Right renal cortex interstitium (tissue), 3 donors: ENCODE measurements at regions not wholly inside any gene's neighbourhood (a gene's known extent, or its start where the extent isn't known, plus 50 kb on each side); places are given as distances from the start of the nearest gene placed in this dataset.
A peak's percentile ranks its signal among the peaks of the same experiment; 100 is the strongest.

Source experiments
- DNase-seq, 3 donors: peaks; one replicate each; pipeline ENCODE4 v3.0.0-alpha.2; 2013; ENCODE audit warnings: low read depth in 3 of 3, low spot score in 2 of 3

DNA sequence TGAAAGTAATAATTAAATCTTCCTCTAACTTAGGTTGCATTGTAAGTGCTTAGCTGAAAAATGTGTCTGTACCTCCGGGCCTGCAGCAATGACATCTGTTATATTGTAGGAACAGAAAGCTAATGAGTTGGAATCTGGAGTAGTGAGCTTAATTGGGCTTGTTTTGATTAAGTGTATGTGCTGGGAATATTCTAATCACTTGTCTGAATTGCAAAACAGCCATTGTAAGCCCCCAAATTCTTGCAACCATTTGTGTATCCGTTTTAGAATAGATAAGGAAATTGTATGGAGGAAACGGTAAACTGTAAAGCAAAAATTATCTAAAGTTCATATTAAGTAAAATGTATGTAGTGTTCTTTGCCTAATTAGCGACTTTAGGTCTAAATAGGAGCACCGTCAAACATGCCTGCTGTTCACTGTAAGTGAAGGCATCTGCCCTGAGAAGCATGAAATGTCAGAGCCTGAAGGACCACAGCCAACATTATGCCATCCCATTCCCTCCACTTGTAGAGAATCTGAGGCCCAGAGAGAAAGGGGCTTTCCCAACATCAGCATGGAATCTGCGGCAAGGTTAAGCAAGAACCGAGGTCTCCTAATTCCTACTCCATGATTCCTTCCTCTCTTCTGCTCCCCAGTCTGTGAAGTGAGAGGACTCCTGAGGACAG, 466.4 kb downstream of the TDRD15 start:
- no peak for DNase-seq

DNA sequence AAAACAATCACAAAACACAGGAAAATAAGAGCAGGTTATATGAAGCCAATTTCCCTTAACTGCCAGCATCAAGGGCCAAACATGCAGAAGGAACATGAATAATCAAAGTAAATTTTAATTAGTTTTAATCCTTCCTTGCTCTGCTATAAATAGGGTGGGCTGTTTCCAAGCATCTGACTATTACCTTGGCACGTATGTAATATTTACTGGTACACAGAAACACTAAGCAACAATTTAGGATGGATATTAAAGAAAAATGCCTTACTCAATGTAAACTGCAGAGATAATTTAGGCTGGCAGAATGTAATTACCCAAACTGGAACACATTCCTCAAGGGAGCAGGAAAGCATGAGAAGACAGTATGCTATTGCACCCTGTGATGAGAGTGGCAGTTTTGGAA, 468.2 kb downstream of the TDRD15 start:
- DNase-seq: no peak

DNA sequence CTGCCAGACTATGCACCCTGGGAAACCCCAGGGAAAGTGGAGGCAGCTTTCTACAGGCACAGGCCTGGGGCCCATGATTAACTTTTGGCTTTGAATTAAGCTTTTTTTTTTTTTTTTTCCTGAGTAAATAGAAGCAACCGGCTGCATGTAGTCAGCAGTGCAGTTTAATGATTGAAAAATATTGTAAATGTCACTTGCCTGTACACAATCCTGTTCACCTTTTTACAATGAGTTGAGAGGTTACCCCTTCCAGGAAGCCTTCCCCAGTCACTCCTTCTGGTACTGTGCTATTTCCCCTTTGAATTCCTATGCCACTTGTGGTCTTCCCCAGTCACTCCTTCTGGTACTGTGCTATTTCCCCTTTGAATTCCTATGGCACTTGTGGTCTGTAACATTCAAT, 475.6 kb downstream of the TDRD15 start:
- DNase-seq: peak in 1 of 3 donors; percentile 6

DNA sequence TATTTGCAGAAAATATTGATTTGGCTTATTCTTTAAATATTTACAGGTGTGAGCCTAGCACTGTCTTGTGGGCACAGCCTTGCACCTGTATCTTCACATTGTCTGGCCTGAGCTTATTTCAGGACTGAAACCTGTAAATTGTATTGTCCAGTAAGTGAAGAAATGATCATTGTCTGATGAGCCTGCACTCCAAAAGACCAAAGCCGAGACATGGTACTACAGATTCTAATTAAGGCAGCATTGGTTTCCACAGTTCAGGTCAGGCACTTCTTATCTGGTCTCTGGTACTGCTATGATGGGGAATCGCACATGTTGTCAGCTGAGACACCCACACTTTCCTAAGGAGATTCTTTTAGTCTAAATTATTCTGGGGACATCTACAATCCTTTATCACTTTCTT, 479.0 kb downstream of the TDRD15 start:
- DNase-seq: no peak

DNA sequence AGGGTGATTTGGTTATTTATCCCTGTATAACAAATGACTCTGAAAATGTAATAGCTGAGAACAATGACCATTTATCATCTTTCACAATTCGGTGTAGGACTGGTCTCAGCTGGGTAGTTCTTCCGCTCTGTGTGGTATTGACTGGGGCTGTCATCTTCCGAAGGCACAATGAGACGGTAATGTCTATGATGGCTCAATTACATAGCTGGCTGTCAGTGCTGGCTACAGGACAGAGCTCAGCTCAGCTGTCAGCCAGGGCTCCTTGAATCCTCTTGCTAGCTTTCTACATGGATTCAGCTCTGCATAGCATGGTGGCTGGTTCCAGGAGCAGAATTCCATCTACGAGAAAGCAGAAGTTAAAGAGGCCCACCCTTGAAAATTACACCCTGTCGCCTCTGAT, 483.8 kb downstream of the TDRD15 start:
- DNase-seq: no peak

DNA sequence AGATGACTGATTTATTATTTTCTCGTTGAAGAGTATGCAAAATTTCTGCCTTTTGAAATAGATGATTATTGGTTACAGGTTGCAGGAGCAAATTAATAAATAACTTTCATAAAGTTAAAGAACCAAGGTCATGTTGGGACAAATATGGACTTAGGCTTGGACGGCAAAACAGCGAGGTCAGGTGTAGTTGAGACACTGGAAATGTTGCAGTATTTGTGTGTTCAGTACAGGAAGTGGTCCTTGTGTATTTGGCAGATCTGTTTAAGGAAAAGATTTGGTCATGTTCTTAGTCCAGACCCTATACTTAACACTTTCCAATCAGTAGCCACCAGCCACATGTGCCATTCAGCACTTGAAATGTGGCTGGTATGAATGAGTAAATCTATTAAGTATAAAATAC, 486.5 kb downstream of the TDRD15 start:
- no peak for DNase-seq

DNA sequence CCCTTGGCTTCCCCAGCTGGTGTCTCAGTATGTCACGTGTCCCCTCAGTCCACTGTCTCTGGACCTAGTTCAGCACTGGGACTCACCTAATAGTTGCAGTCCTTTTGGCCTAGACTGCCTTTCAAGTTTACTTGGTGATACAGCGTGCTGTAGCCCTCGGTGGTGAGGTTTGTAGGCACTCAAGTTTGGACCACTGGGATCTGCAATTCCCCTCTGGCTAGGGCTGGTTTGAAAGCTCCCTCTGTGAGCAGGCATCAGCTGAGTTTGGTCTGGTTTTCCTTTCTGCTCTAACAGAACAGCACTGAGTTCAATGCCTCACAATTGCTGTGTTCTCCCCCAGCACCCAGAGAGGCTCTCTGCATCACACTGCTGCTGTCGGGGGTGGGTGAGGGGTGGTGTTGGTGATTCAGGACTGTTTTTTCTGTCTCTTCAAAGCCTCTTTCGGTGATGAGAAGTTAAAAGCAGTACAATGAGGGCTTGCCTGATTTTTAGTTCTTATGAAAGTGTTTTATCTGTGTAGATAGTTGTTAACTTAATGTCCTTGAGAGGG, 494.2 kb downstream of the TDRD15 start:
- no peak for DNase-seq

DNA sequence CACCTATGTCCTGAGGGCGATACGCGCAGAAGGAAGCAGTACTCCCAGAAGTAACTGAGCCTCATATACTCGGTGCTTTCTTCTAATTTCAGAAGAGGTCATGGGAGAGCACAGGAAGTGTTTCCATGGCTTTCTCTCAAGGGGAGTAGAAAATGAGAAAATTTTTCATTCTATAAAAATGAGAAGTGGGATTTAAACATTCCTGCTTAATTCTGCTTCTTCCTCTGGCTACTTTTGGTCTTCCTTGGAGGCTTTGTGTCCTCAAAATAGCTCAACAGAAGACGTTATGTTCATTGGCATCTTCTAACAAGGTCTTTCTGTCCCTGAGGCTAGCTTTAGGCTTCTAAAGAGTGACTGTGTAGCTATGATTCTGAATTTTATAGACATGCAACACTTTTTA, 497.0 kb downstream of the TDRD15 start:
- DNase-seq: no peak

DNA sequence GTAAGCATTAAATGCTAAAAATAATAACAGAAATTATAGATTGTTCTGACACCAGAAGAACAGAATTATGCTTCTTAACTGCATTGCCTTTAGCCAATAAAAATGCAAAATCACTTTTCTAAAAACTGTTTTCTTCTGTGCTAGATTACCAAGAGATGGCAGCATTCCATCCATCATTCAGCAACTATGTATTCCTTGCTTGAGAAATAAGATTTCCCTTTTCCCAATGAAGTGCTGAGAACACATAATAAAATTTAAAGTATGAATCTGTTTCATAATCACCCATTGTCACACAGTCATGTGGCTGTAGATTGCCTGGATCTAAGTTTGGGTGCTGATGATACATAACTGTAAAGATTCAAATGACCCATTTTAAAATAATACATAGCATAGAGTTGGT, 504.2 kb downstream of the TDRD15 start:
- DNase-seq: no peak

DNA sequence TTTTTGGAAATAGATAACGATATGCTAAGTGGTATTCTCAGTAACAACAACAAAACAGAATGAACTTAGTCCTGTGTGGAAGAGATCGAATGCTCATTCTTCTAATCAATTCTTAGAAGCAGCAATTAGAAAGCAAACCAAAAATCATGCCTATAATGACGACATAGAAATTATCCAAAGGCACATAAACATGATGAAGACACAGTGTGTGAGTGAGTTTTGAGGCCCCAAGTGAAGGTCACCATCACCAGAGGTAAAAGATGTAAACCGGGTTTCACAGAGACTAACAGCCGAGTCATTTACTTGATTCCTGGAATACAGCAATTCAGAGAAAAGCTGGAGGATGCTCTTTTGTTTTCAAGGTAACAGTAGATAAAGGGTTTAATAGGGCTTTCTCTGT, 509.2 kb downstream of the TDRD15 start:
- DNase-seq: no peak

DNA sequence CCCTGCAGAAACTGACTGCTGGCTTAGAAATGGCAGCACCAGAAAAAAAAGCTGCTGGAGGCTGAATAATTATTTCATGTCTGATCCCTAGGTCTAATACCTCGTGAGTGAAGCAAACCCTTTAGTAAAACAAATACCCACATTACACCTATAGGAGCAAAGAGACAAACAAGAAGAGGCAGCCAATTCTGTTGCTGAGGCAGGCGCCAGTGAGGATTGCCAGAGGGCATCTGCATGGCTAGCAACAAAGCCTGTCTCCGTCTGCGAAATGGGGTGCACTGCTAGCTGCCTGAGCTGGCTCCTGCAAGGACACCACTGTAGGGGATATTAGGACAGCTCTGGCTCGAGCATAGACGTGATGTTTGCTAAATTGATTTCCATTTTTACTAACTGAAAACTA, 509.7 kb downstream of the TDRD15 start:
- DNase-seq: no peak

DNA sequence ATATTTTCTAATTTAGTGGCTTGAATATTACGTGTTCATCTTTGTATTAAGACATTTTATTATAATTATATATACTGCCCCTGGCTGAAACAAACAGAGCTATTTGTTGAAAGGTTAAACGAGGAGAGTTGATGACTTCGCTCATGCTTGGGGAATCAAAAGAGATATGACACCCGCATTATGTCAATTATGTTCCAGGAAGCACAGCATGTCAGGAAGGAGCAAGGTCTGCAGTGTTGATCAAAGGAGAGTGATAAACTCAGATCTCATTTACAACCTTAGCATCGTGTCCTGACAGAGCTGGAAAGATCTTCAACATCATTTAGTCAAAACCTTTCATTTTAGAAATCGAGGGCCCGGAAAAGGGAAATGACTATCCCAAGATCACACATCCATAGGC, 510.1 kb downstream of the TDRD15 start:
- DNase-seq: no peak

DNA sequence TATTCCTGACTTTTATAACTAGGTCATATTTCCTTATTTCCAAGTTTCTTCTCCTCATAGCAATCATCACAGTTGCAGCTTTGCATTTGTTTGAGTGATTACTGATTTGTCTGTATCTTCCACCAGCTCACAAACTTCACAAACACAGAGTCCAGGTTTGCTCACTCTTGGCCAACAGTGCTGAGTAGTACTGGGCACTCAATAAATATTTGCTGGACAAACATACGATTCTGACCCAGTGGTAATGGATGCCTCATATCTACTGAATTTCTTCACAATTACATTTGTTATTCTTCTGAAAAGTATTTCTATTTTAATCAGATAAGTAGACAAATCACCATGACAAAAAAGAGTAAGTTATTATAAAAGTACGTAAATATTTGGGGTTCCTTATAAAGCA, 516.3 kb downstream of the TDRD15 start:
- DNase-seq: no peak

DNA sequence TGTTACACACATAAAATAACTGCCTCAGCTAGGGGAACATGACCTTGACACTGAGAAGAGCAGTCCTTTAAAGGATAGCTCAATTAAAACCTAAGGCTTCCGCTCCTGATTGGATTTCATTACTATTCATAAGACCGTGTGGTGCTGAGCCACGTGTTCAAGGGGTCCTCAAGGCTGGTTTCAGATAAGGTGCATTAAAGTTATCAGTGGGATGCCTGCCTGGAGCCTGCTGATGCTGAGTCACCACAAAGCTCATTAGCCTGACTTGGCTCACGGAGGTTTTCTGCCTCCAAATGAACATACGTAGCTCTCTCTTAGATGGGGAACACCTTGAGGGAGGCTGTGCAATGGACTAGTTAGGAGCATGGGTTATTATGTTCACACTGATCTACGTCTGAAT, 518.9 kb downstream of the TDRD15 start:
- DNase-seq: no peak

DNA sequence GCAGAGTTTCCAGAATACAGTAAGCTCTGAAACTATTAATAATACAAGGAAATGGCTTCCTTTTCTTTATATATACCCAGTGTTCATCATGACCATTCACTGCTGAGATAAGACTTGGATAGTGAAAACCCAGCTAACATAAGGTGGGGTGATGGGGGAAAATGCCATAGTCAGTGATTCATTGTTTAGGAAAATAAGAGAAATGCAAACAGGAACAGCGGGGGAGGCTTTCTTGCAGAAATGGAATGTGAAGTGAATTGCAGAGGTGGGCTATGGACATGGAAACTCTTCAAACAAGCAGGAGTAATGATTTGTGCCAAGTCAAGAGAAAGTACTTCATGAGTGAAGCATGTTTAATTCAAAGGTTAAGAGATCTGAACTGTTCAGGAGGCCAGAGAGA, 519.4 kb downstream of the TDRD15 start:
- no peak for DNase-seq

DNA sequence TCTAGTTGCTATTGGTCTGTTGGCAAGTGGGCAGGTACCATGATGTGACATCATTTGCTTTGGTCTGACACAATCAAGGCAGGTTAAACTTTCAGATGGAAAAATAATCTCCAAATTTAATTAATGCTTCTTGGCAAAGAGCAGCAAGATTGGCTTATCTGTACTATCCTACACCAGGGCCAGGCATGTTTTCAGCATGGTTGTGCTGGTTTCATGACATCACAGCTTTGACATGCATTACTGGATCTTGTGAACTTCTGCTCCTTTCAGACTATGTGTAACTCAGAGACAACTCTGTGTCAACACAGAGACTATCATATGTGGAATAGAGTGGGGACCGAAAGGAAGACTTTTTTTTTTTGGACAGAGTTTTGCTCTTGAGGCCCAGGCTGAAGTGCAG, 520.5 kb downstream of the TDRD15 start:
- no peak for DNase-seq

DNA sequence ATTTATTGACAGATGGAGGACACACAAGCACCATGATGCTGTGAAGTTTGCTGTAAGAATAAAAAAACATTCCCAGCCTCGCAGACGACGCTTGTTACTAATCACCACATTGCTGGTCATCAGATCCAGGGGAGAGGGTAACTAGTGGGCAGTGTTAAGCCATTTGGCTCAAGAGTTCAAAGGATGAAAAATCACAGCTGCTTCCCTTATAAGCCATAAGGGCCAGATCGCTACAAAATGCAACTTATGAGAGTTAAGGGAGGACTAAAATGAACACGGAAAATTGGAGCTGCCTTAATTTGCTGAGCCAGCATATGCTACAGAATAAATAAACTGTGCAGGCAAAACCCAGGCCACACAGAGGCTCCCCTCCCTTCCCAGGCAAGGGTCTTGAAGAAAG, 522.6 kb downstream of the TDRD15 start:
- DNase-seq: peak in 1 of 3 donors; percentile 20

DNA sequence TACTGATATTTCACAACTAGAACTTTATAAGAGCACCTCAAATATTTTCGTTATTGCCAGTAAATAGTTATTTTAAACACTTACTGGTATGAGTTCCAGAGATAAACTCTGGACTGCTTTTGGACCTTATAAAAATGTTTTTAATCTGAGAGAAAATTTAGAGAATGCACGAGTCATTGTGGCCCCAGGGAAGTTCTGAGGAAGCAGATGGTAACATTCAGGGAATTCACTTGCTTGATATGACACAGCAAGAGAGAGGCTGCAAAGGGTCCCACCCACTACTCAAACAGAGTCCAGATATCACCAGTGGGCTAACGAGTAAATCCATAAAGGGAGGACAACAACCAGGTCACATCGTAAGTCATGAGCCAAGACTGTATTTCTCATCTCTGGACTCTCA, 526.8 kb downstream of the TDRD15 start:
- DNase-seq: no peak

DNA sequence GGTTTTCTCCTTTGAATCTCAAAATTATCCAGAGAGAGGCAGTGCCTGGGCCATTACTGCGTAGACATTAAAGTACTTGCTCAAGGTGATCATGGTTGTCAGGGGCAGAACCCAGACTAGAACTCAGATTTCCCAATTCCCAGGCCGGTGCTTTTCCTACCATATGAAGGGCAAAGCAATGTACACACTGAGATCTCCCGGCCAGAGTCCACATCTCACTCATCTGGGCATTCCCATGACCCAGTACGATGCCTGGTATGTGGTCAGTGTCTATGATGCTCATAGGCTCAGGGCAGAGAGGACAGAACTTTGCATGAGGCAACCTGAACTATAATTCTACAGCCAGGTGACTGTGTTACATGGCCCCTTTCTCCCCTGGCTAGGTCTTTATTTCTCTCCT, 531.4 kb downstream of the TDRD15 start:
- DNase-seq: no peak

DNA sequence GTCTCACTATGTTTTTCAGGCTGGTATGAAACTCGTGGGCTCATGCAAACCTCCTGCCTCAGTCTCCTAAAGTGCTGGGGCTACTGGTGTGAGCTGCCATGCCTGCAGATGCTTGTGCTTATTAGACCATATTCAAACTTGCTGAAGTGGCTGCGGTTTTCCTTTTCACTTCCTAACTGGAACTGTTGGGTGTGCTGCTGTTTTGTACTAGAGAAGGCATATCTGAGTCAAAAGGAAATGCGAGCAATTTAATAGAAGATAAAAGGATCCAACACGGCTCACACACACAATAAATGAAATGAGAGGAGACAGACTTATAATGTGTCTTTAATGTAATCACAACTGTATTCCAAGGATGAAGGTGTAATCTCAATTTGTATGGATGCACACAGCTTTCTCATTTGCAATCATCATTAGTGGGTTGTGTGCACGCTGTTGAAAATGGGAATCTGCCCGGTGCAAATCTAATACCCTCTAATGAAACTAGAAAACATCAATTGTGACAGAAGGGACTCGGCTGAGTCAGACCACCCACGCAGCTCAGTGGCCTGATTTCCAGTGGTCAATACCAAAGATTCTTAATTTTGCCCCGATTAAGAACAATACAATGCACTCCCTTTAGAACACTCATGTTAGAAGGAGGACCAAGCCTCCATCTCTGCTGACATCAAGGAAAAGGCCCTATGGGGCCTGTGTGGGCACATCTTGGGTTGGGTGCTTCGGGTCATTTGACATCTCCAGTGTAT, 532.7 kb downstream of the TDRD15 start:
- no peak for DNase-seq

DNA sequence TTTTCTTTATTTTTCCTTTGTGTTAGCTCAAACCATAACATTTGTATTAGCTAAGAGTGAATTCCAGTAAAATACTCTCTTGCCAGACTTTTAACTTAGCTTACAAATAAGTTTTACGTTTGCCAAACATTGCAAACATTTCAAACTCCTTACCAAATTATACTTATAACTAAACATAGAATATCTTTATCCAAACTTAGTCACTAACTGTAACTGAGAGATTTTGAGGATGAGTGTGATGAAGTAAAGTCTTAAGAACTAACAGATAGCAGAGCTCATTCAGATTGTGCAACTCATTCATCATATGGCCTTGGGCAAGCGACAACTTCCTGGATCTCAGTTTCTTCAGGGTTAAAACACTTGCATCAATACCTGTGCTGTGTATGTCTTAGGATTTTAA, 533.7 kb downstream of the TDRD15 start:
- no peak for DNase-seq

DNA sequence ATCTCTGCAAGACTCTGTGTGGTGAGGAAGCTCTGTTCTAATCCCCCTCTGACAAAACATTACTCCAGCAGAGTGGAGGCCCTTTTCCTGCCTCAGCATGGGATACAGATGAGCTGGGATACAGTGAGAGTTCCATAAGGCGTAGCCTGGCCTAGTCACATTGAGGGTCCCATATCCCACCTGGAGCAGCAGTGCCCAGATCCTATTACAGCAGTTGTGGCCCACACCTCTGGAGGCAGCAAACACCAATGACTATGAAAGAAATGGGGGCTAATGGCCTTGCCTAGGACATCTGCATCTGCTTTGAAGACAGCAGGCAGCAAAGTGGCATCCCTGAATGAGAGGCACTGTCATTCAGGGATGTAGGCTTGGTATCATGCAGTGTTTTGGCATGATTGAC, 534.5 kb downstream of the TDRD15 start:
- no peak for DNase-seq
